Common myeloid progenitor, CD34-positive (primary cell): ENCODE measurements at regions not wholly inside any gene's neighbourhood (a gene's known extent, or its start where the extent isn't known, plus 50 kb on each side); places are given as distances from the start of the nearest gene placed in this dataset.

ENCODE experiments used
- CTCF ChIA-PET: fragments of 350-600 bp; sonication (Branson Sonifier 250); formaldehyde crosslinking; loops from one replicate; lab custom pipeline; 2021; ENCODE audit warnings: antibody characterized with exemption; lab: Charles Lee
- POLR2A ChIA-PET: fragments of 350-600 bp; sonication (Branson Sonifier 250); formaldehyde crosslinking; loops from one replicate; lab custom pipeline; 2021; ENCODE audit warnings: antibody characterized with exemption; lab: Charles Lee
- DNase-seq, 3 donors: peaks; one replicate each; pipeline versions ENCODE4 v3.0.0 to v3.0.0-alpha.2; 2013
- H3K27ac ChIP-seq, 2 experiments: 1 replicate in 1 of 2; 2 replicates in 1 of 2; pipeline ENCODE4 v1.7.0; 2013; ENCODE audit warnings: inconsistent platforms in 2 of 2, low read length in 2 of 2, mild to moderate bottlenecking in 2 of 2, low read depth in 1 of 2, moderate library complexity in 1 of 2; ENCODE audit not compliant: severe bottlenecking in 2 of 2, insufficient read depth in 1 of 2, poor library complexity in 1 of 2
- H3K27me3 ChIP-seq, 5 experiments: replicated peaks in 2 of 5; 1 replicate in 3 of 5; 2 replicates in 2 of 5; pipeline versions ENCODE4 v1.6.1 to v1.7.0; 2013; ENCODE audit warnings: low read length in 4 of 5, mild to moderate bottlenecking in 2 of 5, moderate library complexity in 2 of 5, inconsistent platforms in 1 of 5; ENCODE audit not compliant: insufficient read depth in 5 of 5, control insufficient read depth in 4 of 5
- H3K36me3 ChIP-seq, 4 experiments: 1 replicate in 2 of 4; 2 replicates in 2 of 4; pipeline versions ENCODE4 v1.6.1 to v1.7.0; 2013; ENCODE audit warnings: low read length in 3 of 4, control low read depth in 1 of 4, mild to moderate bottlenecking in 1 of 4; ENCODE audit not compliant: control insufficient read depth in 4 of 4, insufficient read depth in 4 of 4
- H3K4me1 ChIP-seq, 4 experiments: 1 replicate in 3 of 4; 2 replicates in 1 of 4; pipeline versions ENCODE4 v1.6.1 to v1.7.1; 2013; ENCODE audit warnings: low read length in 3 of 4, mild to moderate bottlenecking in 3 of 4, control low read depth in 1 of 4, inconsistent platforms in 1 of 4, moderate library complexity in 1 of 4; ENCODE audit not compliant: control insufficient read depth in 4 of 4, insufficient read depth in 4 of 4; ENCODE audit errors: control extremely low read depth in 1 of 4
- H3K4me3 ChIP-seq, 7 experiments: 1 replicate in 4 of 7; 2 replicates in 3 of 7; pipeline versions ENCODE4 v1.5.1 to v1.7.0; 2013; ENCODE audit warnings: mild to moderate bottlenecking in 7 of 7, low read length in 6 of 7, moderate library complexity in 6 of 7, inconsistent platforms in 2 of 7, low read depth in 2 of 7, control low read depth in 1 of 7; ENCODE audit not compliant: insufficient read depth in 4 of 7, control insufficient read depth in 1 of 7; ENCODE audit errors: extremely low read depth in 1 of 7
- H3K9me3 ChIP-seq, 5 experiments: 1 replicate in 4 of 5; 2 replicates in 1 of 5; pipeline versions ENCODE4 v1.6.1 to v1.7.1; 2013; ENCODE audit warnings: low read length in 4 of 5, mild to moderate bottlenecking in 2 of 5, inconsistent platforms in 1 of 5, low read depth in 1 of 5, moderate library complexity in 1 of 5; ENCODE audit not compliant: control insufficient read depth in 4 of 5, insufficient read depth in 2 of 5; ENCODE audit errors: control extremely low read depth in 1 of 5
- WGBS: methylation state at CpG from one replicate; pipeline ENCODE4 v1.1.5; 2013; ENCODE audit not compliant: insufficient coverage; 5-methylcytosine and 5-hydroxymethylcytosine counted together

GRCh38 chr14:28941758-28942157, 175.2 kb downstream of the FOXG1 start:
- H3K27me3 ChIP-seq = no peaks in the 10 kb centered on the region
- ChIA-PET POLR2A (no interaction called here), CTCF (interaction anchor here (0.6 kb wide), 1 partner anchor 24 kb away, joined by 3 read pairs; no protein-coding TSS in a partner anchor)
- no peak overlapping the region for H3K27ac ChIP-seq
- no peak for DNase-seq
- no peak overlapping the region for H3K4me3 ChIP-seq
- no peaks in the 10 kb centered on the region for H3K4me1 ChIP-seq
- no peaks in the 10 kb centered on the region for H3K9me3 ChIP-seq
- no peaks in the 10 kb centered on the region for H3K36me3 ChIP-seq
- no CpG with 5 or more reads among the region's 1 CpG for WGBS

GRCh38 chr14:28944605-28945004, 178.0 kb downstream of the FOXG1 start:
- CTCF ChIA-PET = no interaction called here
- Histone ChIP-seq H3K27me3 (no peaks in the 10 kb centered on the region), H3K36me3 (no peaks in the 10 kb centered on the region), H3K27ac (no peak overlapping the region), H3K4me3 (no peak overlapping the region), H3K4me1 (no peaks in the 10 kb centered on the region), H3K9me3 (no peaks in the 10 kb centered on the region)
- POLR2A ChIA-PET = no interaction called here
- 67% methylated on average over 1 of the region's 2 CpGs for WGBS
- no peak for DNase-seq

- WGBS = no CpG with 5 or more reads among the region's 1 CpG
- H3K27me3 ChIP-seq = no peaks in the 10 kb centered on the region
- DNase-seq = no peak
- CTCF ChIA-PET = no interaction called here
- H3K9me3 ChIP-seq = no peaks in the 10 kb centered on the region
- H3K27ac ChIP-seq = no peak overlapping the region
- POLR2A ChIA-PET = no interaction called here
- no peak overlapping the region for H3K4me3 ChIP-seq
- H3K36me3 ChIP-seq = no peaks in the 10 kb centered on the region
- no peaks in the 10 kb centered on the region for H3K4me1 ChIP-seq
These were observed 179.7 kb downstream of the FOXG1 start for GRCh38 chr14:28946267-28946666.

GRCh38 chr14:28949503-28949902, 182.9 kb downstream of the FOXG1 start:
- no peak for DNase-seq
- no peak overlapping the region for H3K27ac ChIP-seq
- no peak overlapping the region for H3K4me3 ChIP-seq
- H3K4me1 ChIP-seq = no peaks in the 10 kb centered on the region
- no peaks in the 10 kb centered on the region for H3K9me3 ChIP-seq
- H3K27me3 ChIP-seq = no peaks in the 10 kb centered on the region
- no peaks in the 10 kb centered on the region for H3K36me3 ChIP-seq
- WGBS = no CpG with 5 or more reads among the region's 2 CpGs
- ChIA-PET CTCF (no interaction called here), POLR2A (no interaction called here)

- Histone ChIP-seq H3K36me3 (no peaks in the 10 kb centered on the region), H3K9me3 (no peaks in the 10 kb centered on the region), H3K27me3 (no peaks in the 10 kb centered on the region), H3K27ac (no peak overlapping the region), H3K4me1 (no peaks in the 10 kb centered on the region), H3K4me3 (no peak overlapping the region)
- WGBS = no CpG with 5 or more reads among the region's 1 CpG
- ChIA-PET CTCF (no interaction called here), POLR2A (no interaction called here)
- DNase-seq = no peak
These were observed 185.6 kb downstream of the FOXG1 start for GRCh38 chr14:28952161-28952560.

GRCh38 chr14:28952666-28953065, 186.1 kb downstream of the FOXG1 start:
- H3K9me3 ChIP-seq = no peaks in the 10 kb centered on the region
- DNase-seq = no peak
- ChIA-PET POLR2A (no interaction called here), CTCF (no interaction called here)
- H3K4me3 ChIP-seq = no peak overlapping the region
- no peaks in the 10 kb centered on the region for H3K36me3 ChIP-seq
- no peaks in the 10 kb centered on the region for H3K4me1 ChIP-seq
- no peak overlapping the region for H3K27ac ChIP-seq
- H3K27me3 ChIP-seq = no peaks in the 10 kb centered on the region

- H3K4me3 ChIP-seq = no peak overlapping the region
- ChIA-PET POLR2A (no interaction called here), CTCF (no interaction called here)
- H3K27ac ChIP-seq = no peak overlapping the region
- H3K4me1 ChIP-seq = no peaks in the 10 kb centered on the region
- no peaks in the 10 kb centered on the region for H3K36me3 ChIP-seq
- 100% methylated on average over 1 of the region's 2 CpGs for WGBS
- no peaks in the 10 kb centered on the region for H3K27me3 ChIP-seq
- H3K9me3 ChIP-seq = no peaks in the 10 kb centered on the region
- DNase-seq = no peak
These were observed 187.4 kb downstream of the FOXG1 start for GRCh38 chr14:28953973-28954372.
